Kidney glomerular epithelial cell (primary cell): ENCODE measurements at regions not wholly inside any gene's neighbourhood (a gene's known extent, or its start where the extent isn't known, plus 50 kb on each side); places are given as distances from the start of the nearest gene placed in this dataset.
"Not testable (repeated sequence)": the region's sequence is repeated elsewhere in the genome, so short reads cannot be mapped to it uniquely, and the experiment has no call there.

Experiments used
- DNase-seq: peaks from one replicate; lab custom pipeline; 2025; lab: John Stamatoyannopoulos, UW

- DNase-seq, result no peak
These were observed 131.3 kb upstream of the RAP1B start for GRCh38 chr12:68479261-68479895.

DNA sequence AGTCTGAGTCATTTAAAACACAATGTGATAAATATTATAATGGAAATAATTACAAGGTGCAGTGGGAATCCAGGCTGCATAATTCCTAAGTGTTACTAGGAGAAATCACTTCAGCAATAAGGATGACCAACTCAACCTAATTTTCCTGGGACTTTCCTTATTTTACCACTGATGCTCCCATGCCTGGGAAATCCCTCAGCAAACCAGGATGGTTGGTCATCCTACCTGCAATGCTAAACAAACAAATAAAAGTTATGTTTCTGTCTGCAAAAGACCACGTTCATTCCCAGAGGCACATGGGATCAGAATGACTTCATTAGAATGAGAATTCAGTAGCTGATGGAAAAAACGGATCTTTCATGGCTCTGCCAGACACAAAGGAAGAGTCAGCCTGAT lies 130.8 kb upstream of the RAP1B start:
- DNase-seq, result peak; percentile 68

- DNase-seq, result no peak
These were observed 130.2 kb upstream of the RAP1B start for GRCh38 chr12:68480526-68480925.

- no peak for DNase-seq
These were observed 129.3 kb upstream of the RAP1B start for GRCh38 chr12:68481181-68481941.

- no peak for DNase-seq
These were observed 128.7 kb upstream of the RAP1B start for GRCh38 chr12:68482014-68482413.

- DNase-seq, result no peak
These were observed 128.0 kb upstream of the RAP1B start for GRCh38 chr12:68482660-68483059.

DNA sequence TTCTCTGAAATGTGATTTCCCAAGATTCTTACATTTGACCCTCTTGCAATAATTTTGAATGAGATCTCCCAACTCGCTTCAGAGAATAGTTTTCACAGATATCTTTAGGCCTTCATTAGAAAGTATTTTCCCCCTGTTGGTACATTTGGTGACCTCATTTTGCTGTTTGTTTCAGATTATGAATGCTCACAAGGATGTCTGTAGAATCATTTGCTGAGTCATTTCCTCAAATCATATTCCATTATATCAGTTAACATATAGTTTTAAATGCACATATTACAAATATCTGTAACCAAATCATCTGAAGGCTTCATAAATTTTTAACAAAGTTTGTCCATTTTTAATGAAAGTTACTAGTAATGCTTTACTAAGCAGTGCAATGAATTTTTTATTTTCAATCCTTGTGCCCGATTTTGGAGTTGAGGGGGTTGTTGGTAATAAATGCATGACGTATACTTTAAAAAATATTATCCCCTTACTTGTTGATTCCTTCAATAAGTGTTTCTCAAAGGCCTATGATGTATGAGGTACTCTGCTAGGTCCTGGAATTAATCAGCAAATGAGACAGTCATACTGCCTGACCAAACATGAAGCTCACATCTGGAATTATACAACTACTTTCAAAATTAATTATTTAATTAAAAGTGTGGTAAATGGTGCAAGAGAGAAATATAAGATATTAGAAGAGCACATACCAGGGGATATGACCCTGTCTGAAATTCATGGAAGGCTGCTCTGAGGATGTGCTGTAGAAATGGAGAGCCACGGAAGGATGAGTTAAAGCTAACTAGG lies 126.9 kb upstream of the RAP1B start:
- no peak for DNase-seq

DNA sequence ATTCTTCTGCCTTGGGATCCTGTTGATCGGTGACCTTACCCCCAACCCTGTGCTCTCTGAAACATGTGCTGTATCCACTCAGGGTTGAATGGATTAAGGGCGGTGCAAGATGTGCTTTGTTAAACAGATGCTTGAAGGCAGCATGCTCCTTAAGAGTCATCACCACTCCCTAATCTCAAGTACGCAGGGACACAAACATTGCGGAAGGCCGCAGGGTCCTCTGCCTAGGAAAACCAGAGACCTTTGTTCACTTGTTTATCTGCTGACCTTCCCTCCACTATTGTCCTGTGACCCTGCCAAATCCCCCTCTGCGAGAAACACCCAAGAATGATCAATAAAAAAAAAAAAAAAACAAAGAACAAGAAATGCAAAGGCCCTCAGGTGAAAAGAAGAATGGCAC lies 126.1 kb upstream of the RAP1B start:
- DNase-seq, result not testable (repeated sequence)

- not testable (repeated sequence) for DNase-seq
These were observed 124.2 kb upstream of the RAP1B start for GRCh38 chr12:68486449-68486848.

DNA sequence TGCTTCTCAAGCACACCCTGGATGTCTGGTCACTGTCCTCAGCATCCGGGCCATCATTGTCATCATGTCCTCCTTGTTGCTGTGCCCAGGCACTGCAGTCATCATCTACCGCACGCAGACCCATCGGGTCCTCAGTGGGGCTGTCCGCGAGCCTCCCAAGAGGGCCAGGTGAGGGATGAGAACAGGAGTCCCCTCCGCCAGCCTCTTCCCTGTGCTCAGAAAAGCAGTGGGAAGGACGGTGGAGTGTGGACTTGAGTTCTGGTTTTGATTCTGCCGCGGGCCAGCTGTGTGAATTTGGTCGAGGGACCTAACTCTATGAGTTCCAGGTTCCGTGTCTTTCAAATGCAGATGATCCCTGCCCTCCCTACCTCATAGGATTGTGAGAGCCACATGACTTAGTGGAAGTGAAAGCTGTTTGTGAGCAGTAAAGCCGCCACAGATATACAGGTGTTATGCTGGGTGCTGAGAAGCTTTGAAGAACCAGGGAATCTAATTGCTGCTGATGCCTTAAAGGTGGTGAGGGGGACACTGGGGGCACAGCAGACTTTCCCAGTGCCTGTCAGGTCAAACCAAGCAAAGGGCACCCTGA lies 122.9 kb upstream of the RAP1B start:
- DNase-seq, result no peak

DNA sequence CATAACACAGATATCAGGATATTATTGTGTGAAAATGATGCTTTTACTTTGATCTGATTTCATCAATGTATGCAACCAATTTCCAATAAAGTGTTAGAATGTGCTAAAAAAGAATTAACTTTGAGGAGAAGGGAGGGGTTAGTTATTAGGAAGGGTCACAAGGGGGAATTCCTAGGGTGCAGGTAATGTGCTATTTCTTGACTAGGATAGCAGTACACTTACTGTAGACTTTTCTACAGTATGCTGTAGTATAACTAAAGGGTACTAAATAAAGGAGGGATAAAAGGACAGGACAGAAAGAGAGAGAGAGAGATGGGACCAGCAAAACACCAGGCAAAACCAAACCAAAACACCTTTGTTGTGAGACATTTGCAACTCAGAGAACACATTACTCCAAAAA lies 121.4 kb upstream of the RAP1B start:
- DNase-seq, result no peak

DNA sequence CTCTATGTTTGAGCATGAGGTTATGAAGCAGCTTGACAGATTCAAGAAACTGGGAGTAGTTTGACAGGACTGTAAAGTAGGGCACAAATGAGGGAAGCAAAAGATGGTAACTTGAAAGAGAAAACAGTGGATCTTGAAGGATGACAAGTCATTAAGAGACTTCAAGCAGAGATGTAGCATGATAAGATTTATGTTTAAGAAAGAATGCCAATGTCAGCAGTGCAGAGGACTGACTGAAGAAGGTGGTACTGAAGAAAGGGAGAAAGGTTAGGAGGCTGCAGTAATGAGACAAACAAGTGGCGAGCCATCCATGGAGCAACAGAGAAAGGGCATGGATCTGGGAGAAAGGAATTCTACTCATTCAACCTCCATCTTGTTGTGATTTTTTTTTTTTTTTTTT lies 120.2 kb upstream of the RAP1B start:
- no peak for DNase-seq

- no peak for DNase-seq
These were observed 119.3 kb upstream of the RAP1B start for GRCh38 chr12:68491204-68491960.

- DNase-seq, result peak; percentile 33
These were observed 115.2 kb upstream of the RAP1B start for GRCh38 chr12:68495336-68496070.

DNA sequence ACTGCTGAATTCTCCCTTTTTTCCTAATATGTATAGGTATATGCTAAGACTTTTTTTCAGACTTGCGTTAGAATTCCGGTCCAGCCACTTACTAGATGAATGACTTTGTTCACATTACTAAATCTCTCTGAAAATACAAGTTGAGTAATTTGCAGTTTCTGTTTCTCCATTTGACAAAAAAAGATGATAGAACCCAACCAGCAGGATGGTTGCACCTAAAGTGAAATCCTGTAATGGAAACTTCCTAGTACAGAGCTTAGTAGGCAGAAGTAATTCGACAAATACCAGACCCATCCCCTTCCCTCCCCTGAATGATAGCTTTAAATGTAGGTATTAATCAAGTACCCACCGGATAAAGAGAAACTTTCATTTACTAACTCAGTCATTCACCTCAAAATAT lies 113.6 kb upstream of the RAP1B start:
- DNase-seq, result no peak

GRCh38 chr12:68497702-68498101 lies 113.0 kb upstream of the RAP1B start:
- DNase-seq, result peak; percentile 99

DNA sequence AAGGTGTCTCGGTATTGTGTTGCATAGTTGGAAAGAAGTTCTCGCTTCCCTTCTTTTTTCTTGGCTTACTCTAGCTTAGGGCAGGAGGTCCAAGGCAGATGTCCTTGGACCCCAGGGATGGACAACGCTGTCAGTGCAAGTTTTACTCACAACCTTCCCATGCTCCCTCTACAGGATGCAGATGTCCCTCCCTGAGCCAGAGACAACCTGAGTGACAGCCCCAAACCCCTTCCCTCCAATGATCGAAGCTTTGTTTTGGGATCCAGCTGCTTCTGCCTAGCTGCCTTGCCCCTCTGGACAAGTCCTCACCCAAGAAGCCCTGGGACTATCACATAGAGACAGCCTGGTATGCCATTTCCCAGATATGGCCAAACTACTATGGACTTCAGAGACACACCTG lies 112.0 kb upstream of the RAP1B start:
- DNase-seq, result no peak

- DNase-seq, result no peak
These were observed 111.1 kb upstream of the RAP1B start for GRCh38 chr12:68499616-68500015.

DNA sequence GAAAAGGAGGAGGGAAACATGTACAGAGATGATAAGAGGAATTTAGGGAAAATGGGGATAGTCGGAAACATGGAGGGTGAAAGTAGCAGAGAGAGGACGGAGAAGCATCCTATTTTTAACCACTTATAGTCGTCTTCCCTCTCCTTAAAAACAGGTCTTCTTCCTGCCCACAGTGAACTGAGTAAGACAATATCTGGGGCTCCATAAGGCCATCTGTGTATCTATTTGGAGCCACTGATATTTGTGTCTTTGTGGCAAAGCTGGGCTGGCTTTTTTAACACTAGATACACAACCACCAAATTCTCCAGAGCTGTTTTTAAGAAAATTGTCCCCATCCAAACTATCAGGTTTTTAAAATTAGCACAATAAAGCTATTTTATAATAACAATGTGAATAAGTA lies 109.5 kb upstream of the RAP1B start:
- no peak for DNase-seq

DNA sequence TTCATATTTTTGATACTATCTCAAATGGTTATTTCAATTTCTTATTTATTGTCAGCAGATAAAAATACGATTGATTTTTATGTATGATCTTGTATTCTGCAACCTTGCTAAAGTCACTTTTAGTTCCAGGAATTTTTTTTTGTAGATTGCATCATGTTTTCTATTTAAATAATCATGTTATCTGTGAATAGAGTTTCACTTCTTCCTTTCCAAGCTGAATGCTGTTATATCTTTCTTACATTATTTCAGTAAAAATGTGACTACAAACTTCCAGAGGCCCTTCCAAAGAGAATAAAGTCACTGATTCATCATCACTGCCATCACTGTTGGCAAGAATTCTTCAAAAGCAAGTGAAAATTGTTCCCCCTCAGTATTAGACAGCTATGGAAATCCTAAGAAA lies 104.7 kb upstream of the RAP1B start:
- no peak for DNase-seq

- DNase-seq, result no peak
These were observed 104.1 kb upstream of the RAP1B start for GRCh38 chr12:68506619-68507018.
